ENCODE measurements at regions not wholly inside any gene's neighbourhood (a gene's known extent, or its start where the extent isn't known, plus 50 kb on each side); places are given as distances from the start of the nearest gene placed in this dataset.

- no peak for DNase-seq
Observed at GRCh38 chr5:175103746-175104145, 340.2 kb downstream of the DRD1 start.

- DNase-seq = no peak
Observed at GRCh38 chr5:175102717-175103116, 341.3 kb downstream of the DRD1 start.

- no peak for DNase-seq
Observed at GRCh38 chr5:175098301-175098700, 345.7 kb downstream of the DRD1 start.

GRCh38 chr5:175096469-175097165 is 347.4 kb downstream of the DRD1 start:
- DNase-seq = no peak

GRCh38 chr5:175094461-175094860 is 349.5 kb downstream of the DRD1 start:
- DNase-seq = no peak

- no peak for DNase-seq
Observed at GRCh38 chr5:175092691-175093090, 351.3 kb downstream of the DRD1 start.

- DNase-seq = no peak
Observed at GRCh38 chr5:175088963-175089362, 355.0 kb downstream of the DRD1 start.

GRCh38 chr5:175082866-175083590 is 358.6 kb downstream of the MSX2 start:
- no peak for DNase-seq

- no peak for DNase-seq
Observed at GRCh38 chr5:175082346-175082745, 358.0 kb downstream of the MSX2 start.

GRCh38 chr5:175079707-175080106 is 355.3 kb downstream of the MSX2 start:
- no peak for DNase-seq

GRCh38 chr5:175070283-175070682 is 345.9 kb downstream of the MSX2 start:
- no peak for DNase-seq

- DNase-seq = no peak
Observed at GRCh38 chr5:175060257-175060656, 335.9 kb downstream of the MSX2 start.

GRCh38 chr5:175059687-175060211 is 335.4 kb downstream of the MSX2 start:
- DNase-seq = no peak

GRCh38 chr5:175056831-175057230 is 332.4 kb downstream of the MSX2 start:
- DNase-seq = no peak

- no peak for DNase-seq
Observed at GRCh38 chr5:175054243-175054642, 329.9 kb downstream of the MSX2 start.

- no peak for DNase-seq
Observed at GRCh38 chr5:175052351-175052750, 328.0 kb downstream of the MSX2 start.

GRCh38 chr5:175047048-175047447 is 322.7 kb downstream of the MSX2 start:
- DNase-seq = no peak

- DNase-seq = no peak
Observed at GRCh38 chr5:175045820-175046219, 321.4 kb downstream of the MSX2 start.

- no peak for DNase-seq
Observed at GRCh38 chr5:175037820-175038219, 313.4 kb downstream of the MSX2 start.

GRCh38 chr5:175035882-175036533 is 311.6 kb downstream of the MSX2 start:
- no peak for DNase-seq

GRCh38 chr5:175034924-175035323 is 310.5 kb downstream of the MSX2 start:
- DNase-seq = no peak

- no peak for DNase-seq
Observed at GRCh38 chr5:175032741-175033151, 308.4 kb downstream of the MSX2 start.

- DNase-seq = no peak
Observed at GRCh38 chr5:175032013-175032412, 307.6 kb downstream of the MSX2 start.

- DNase-seq = no peak
Observed at GRCh38 chr5:175027390-175027789, 303.0 kb downstream of the MSX2 start.
